NCI-H2196 (cell line): ENCODE measurements at regions not wholly inside any gene's neighbourhood (a gene's known extent, or its start where the extent isn't known, plus 50 kb on each side); places are given as distances from the start of the nearest gene placed in this dataset.
"Not testable (repeated sequence)": the region's sequence is repeated elsewhere in the genome, so short reads cannot be mapped to it uniquely, and the experiment has no call there.

ENCODE experiments used
- DNase-seq: peaks from one replicate; lab custom pipeline; 2025; ENCODE audit not compliant: unreplicated experiment; lab: John Stamatoyannopoulos, UW

DNA sequence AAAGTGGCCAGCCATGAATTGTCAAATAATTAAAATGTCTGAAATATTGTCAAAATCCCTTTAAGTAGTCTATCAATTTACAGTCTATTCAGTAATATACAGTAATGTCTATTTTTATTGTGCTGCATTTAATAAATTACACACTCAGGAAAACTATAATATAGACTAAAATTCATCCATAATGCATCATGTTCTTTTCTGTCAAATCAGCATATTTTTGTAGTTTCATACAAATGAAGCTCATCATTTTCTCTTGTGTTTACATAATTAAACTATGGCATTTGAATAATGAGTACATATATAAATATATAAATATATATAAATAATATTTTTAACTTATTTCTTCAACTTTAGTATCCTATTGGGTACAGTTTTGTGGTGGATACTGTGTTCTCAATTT lies 868.7 kb upstream of the CHORDC1 start:
- no peak for DNase-seq

DNA sequence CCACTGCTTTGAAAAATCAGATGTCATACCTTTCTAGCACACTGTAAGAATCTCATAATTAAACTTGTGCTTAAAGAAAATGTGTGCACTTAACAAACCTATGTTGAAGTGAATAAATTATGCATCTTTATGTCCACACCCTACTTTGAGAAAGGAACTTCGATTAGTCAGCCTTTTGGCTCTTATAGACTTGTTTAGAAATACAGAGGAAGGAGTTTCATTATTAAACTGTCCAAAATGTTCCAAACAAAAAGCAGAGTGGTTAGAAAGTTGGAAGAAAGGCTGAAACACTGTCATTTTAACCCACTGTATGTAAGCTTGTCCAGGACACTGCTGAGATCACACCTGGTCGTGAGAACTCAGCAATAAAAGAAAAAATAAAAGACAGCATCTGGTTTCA lies 863.2 kb upstream of the CHORDC1 start:
- DNase-seq: no peak

DNA sequence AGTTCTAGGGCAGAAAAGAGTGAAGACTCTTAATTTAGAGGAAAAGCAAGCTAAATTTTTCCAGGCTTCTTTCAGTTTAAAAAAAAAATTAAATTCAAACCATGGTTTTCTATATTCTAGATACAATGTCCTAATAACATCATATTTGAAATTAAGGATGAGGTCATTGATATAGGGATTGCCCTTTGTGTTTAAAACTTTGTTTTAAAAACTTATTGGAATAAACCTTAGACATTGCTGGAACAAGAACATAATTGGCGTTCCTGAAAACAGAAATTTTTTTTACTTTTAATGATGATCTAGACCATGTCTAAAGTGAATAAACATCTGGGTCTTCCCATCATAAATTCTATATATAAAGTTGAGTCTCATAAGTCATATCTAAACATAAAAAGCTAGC lies 859.4 kb upstream of the CHORDC1 start:
- DNase-seq: no peak

DNA sequence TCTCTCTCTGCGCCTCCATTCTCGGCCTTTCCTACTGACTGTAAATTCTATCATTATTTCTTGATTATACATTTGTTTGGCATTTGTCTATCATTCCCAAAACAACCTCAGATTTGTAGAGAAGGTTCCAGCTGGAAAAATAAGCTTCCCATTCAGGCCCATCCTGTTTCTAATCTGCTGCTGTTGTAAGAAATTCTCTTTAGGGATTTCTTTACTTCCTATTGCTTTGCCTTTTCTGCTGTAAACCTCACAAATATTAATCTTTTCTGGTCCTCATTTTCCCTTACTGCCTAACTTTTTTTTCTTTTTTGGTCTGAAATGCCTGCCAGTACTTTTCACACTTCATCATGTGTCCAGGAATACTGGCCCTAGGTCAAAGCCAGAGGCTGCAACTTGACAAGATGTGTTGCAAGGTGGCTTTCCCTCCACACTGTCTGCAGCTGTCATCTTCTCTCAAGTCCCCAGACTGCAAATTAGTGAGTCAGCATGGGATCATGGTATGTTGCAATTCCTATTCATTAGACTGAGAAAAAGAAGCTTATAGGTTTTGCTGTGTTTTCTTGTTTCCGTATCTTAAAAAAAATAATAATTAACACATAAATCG lies 858.7 kb upstream of the CHORDC1 start:
- no peak for DNase-seq

DNA sequence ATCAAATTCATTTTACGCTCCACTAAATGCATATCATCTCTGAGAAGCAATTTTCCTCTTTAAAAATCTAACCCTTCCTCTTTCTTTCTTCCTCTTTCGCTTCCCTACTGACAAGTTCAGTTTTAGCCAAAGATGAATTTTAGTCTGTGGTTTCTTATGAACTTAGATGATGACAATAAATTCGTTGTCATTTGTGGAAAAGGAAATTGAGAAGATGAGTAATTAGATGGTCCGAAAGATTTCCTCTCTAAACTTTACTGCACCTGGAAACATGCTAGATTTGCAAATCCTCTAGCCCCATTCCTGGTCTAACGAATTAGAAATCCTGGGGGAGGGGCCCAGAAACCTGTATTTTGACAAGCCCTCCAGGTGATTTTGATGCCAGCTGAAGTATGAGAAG lies 855.4 kb upstream of the CHORDC1 start:
- no peak for DNase-seq

DNA sequence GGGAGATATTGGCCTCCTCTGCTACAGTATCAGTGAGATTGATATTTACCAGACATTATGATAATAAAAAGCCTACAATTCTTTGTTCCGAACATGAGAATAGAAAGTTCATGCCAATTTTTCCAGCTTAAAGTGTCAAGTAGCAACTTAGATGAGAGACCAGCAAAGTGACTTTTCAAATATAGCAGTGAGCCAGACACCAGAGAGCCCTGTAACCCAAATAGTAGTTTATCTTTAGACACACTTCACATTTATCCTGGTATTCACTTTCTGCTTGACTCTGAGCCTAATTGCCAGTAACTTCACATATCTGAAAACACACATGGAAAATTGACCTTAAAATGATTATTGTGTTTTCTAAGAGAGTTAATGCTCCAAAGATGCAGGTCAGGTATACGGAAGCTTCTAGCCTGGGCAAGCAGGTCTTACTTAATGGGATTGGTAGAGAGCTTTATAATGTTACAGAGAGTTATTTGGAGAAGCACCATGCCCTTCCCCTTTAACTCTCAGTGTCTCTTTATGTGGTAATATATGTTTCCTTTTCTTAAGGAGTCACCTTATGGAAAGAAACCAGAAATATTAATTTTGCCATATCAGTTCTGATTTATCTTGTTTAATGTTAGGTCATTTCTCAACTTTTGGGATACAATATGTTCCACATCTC lies 852.3 kb upstream of the CHORDC1 start:
- DNase-seq: no peak

DNA sequence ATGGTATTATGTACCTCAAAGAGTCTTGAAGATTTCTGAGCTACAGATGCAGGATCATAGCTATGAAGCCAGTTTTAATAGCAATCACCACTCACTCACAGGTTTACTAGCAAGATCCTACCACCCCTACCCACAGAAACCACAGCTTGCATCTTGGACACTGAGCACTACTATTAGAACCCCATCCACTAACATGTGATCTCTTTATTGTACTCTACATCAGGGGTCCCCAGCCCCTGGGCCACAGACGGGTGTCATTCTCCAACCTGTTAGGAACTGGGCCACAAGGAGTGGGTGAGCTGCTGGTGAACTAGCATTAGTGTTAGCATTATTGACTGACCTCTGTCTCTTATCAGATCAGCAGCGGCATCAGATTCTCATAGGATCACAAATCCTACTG lies 844.8 kb upstream of the CHORDC1 start:
- DNase-seq: no peak

DNA sequence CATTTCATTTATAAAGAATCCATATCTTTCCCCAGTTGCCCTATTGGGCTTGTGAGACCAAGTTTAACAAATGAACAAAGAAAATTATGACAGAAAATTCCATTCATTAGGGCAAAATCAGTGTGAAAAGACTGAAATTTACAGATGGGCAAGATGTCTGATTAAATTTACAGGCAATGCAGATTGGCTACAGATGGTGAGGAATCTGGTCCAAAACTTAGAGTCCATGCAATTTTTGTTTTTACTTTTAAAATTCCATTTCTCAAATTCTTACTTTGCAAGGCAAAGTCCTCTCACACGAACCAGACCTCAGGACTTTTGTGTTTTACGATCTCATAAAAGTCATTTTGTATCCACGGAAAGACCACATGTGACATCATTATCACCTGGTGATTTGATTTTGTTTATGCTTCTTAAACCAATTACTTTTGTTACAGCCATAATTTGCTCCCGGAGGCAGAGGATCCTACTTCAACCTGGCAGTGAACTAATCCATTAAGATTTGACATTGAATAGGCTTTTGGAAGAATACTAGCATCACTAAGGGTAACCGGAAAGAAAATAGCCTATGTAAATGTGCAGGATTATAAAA lies 843.7 kb upstream of the CHORDC1 start:
- DNase-seq: no peak

DNA sequence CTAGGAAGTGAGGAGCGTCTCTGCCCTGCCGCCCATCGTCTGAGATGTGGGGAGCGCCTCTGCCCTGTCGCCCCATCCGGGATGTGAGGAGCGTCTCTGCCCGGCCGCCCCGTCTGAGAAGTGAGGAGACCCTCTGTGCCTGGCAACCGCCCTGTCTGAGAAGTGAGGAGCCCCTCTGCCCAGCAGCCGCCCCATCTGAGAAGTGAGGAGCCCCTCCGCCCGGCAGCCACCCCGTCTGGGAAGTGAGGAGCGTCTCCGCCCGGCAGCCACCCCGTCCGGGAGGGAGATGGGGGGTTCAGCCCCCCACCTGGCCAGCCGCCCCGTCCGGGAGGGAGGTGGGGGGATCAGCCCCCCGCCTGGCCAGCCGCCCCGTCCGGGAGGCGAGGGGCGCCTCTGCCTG lies 840.5 kb upstream of the CHORDC1 start:
- DNase-seq: not testable (repeated sequence)

DNA sequence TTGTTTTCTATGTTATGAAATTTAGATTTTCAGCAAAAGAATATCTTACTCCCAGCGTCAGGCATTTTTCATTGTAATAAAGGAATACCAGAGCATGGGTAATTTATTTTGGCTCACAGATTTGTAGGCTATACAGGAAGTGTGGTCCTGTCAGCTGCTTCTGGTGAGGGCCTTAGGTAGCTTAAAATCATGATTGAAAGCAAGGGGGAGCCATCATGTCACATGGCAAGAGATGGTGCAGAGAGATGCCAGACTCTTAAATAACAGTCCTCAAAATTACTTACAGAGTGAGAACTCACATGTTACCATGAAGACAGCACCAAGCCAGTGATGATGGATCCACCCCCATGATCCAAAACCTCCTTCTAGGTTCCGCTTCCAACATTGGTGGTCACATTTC lies 825.0 kb upstream of the CHORDC1 start:
- DNase-seq: no peak

DNA sequence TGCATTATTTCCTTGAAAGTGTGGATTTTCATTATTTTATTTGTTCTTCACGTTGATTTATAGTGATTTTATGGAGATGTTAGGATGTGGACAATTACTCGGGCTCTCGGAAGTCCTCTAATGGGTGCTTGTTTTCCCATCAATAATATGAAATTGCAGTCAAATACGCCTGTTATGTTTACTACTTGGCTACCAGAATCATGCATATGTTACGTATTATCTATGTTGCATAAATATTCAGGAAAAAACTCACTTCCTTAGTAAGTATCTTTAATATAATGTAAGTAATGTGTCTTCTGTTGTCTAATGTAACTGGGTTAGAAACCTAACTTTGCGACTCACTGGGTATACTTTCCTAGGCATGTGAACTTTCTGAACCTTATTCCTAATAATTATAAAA lies 823.4 kb upstream of the CHORDC1 start:
- DNase-seq: no peak

DNA sequence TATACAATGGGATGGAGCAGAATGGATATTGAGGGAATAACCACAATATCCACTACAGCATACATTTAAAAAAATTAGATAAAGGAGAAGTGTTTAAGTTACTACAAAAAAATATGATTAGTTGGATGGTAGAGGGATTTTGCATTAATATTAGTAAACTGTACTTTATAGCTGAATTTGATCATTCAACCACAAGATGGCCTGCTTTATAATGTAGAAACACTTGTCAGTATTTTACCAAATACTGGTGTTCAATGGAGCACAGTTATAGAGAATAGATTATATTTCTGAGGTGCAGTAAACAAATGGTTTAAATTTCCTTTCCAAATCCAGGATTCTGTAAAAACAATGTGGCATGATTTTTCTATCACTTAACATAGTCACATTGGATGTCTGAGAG lies 818.8 kb upstream of the CHORDC1 start:
- DNase-seq: no peak

DNA sequence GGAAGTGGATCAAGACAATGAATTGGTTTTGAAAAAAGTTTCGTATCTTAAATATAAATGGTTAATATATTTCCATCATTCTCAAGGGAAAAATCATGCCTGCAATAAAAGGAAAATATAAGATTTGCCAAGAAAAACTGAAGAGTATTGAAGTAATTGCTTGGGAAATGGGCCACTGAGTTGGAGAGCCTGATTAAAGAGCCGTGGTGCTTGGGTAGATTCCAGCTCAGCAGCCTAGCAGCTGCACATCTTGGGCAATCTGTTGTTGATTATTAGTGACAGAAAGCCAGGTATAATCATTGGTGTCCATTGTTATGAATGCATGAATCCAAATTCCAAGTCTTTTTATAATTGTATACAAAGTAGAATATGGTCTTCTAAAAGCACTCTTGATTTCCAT lies 800.9 kb upstream of the CHORDC1 start:
- DNase-seq: no peak

DNA sequence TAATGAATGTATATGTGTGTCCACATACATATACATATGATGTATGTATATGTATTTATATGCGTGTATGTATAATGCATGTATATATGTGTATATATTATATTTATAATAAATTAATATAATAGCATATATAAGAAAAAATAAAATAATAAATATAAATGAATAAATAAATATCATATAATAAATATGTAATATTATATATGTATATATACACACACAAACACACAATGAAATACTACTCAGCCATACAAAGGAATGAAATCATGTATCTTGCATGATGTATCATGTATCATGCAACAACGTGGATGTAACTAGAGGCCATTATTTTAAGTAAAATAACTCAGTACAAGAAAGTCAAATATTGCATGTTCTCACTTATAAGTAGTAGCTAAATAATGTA lies 788.7 kb upstream of the CHORDC1 start:
- no peak for DNase-seq

DNA sequence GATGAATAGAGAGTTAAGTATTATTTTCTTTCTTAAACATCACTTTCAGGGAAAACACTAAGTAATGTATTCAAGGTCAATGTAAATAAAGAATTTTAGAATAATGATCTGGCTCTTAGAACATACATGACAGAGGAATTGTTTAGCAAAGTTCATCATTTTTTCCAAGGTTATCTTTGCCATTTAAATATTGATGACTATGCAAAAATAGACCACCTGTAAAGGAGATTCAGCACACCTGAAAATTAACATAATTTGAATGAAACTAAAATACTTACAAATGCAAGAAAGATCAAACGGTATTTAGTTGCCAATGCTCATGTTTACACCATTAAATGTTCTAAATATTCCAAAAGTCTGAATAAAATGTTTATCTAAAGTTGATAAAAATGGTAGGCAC lies 782.6 kb upstream of the CHORDC1 start:
- DNase-seq: no peak

DNA sequence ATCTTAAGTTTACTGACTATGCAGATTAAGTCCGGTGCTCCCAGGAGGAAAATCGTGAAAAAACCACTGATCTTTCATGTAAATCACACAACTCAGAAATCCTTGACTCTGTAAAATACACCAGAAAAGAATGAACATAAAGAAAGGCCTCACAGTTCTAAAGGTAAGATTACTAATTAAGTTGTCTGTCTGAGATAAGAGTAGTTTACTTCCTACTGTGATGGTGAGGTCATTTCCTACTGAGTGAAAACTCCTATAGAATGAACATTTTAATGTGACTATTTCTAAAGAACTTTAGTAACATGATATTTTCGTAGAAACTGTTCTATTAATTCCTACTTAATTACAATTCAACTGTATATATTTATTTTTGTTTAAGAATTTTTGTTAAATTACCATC lies 774.4 kb upstream of the CHORDC1 start:
- DNase-seq: no peak

DNA sequence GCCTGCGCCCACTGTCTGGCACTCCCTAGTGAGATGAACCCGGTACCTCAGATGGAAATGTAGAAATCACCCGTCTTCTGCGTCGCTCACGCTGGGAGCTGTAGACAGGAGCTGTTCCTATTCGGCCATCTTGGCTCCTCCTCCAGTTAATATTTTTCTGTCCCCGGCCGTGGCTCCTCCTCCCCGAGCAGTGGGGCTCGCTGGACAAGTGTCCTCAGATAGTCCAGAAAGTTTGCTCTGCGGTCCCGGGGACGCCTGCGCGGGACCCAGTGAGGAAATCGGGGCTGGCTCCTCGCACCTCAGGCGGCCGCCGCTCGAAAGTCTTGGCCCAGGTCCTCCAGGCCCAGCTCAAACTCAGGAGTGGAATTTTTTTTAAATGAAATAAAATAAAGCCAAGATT lies 749.3 kb upstream of the CHORDC1 start:
- DNase-seq: not testable (repeated sequence)

DNA sequence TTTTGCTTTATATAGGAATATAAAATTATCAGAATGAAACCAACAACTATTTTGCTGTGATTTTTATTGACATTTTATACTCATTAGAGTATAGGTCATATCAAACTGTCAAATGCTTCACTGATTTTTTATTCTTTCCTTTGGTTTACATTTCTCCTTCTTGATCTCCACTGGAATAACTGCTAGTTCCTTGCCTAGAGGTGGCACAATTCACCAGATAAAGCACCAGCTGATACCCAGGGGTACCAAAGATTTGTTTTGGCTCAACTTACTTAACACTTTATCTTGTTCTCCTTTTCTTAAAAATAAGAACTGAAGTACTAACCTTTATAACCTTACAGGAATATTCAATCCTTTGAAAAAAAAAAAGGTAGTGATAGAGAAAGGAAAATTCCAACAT lies 725.1 kb upstream of the CHORDC1 start:
- no peak for DNase-seq

DNA sequence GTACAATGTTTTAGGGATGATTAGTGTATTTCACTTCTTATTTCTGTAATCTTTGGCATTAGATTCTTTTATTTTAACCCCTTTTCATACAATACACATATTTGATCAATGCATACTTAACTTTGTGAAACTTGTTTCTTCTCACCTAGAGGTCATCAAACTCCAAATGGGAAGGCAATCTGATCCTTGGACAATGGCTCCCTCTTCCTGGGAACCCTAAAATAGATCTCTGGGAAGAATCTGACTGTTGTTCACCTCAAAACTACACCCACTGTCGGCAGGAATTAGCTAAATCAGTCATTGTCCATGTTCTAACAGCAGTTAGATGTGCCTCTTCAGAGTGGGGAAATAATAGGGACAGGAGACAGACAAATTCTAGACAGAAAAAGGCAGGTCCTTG lies 707.4 kb upstream of the CHORDC1 start:
- DNase-seq: no peak

DNA sequence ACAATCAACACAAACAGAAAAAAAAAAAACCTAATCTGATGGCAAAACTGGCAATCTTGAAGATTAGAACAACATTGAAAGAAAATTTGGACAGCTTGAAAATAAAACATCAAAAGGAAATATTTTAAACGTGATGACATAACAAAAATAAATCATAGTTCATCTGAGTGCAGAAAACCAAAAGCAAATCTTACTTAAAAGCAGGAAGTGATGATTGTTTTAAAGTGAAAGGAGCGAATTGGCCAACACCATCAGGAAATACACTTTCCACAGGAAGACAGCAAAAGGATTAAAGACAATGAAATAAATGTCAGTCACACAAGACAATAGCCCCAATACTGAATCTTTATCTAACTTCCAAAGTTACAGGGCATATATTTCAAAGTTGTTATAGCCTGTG lies 696.5 kb upstream of the CHORDC1 start:
- DNase-seq: no peak

DNA sequence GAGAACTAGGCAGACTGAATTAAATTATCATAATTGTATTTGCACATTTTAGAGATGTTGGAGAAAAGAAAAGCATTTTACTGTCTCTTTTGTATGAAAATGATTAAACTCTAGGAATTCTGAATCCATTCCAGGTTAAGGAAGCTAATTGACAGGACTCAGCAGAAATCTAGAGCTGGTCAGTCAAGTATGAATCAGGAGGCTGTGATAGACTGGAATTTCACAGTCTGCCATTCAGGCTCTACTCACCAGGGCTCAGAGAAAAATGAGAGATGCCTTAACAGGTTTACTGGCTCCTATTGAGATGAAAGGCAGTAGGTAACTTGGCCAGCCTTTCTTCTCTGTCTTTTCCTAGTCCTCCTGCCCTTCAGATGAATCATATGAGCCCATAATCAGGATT lies 693.9 kb upstream of the CHORDC1 start:
- no peak for DNase-seq

DNA sequence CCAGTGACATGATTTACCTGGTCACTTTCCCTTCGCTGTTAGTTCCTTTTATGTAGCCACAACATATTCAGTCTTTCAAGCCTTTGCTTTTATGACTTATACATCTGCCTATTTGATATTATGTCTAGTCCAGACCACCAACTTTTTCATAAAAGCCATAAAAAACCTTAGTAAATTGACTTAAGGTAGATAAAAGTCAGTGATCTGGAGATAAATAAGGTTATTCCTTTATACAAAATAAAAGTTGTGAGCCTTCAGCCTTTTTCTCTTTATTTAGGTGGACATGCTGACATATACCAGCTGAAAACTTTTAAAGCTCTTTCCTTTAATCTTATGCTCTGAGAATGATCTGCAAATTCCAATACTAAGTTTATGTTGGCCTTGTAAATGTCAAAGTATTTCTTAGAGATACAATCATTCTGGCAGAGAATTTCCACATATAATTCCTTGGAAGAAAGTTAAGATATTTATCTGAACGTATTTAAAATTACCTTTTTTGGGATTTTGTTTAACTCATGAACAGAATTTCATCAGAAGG lies 690.4 kb upstream of the CHORDC1 start:
- no peak for DNase-seq

DNA sequence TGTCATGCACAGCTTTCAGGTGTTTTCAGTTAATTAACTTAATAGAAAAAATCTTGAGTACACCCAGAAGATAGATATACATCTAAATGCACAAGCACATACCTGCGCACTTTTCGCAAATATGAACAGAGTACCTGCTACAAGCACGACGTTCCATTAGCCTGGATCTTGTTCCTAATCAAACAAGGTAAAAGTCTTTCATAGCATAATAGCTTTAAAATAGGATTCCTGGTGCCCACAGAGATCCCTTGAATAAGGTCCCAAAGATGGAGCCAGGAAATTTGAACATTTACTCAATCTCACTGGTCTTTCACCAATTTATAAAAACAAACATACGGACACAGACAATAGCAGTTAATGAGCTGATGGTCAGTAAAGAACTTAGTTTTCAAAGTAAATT lies 689.8 kb upstream of the CHORDC1 start:
- no peak for DNase-seq
